Activated CD4-positive, alpha-beta T cell treated with anti-CD3 and anti-CD28 coated beads, Interleukin-2, amount 50 U/mL, for 4 hours (primary cell): ENCODE measurements at regions not wholly inside any gene's neighbourhood (a gene's known extent, or its start where the extent isn't known, plus 50 kb on each side); places are given as distances from the start of the nearest gene placed in this dataset.

Experiments used
- DNase-seq, 2 experiments: peaks; one replicate each; pipeline ENCODE4 v3.0.0-alpha.2; 2020

GRCh38 chr7:25852211-25852938 lies 299.6 kb upstream of the NFE2L3 start:
- DNase-seq, result no peak

DNA sequence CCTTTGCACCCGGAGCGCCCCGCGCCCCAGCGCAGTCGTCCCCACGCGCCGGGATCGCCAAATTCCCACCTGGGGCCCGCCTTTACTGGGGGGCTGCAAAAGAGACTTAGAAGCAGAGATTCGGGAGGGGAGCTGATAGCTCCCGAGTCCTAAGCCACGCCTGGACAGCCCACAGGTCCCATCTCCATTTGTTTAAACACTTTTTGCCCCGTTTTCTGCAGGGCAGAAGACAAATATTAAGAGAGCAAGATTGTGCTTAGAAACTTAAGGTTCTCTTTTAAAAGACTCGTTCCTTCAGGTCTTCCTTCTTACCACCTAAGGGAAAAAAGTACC lies 299.1 kb upstream of the NFE2L3 start:
- no peak for DNase-seq

DNA sequence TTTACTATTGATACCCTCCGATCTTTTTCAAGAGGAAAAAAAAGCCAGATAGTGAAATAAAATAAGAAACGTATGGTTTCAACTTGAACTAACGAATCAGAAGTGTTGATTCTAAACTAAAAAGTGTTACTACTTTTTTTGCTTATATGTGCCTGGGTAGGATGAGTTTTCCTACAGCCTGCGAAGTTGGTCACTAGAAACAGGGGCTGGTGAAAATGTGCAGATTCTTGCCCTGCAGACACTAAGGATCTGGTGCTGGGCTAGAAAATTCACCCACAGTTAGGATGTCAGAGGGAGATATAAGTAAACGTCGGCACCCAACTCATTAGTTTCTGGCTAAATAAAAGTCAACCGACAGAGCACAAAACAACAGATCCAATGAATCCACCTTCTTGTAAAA lies 298.7 kb upstream of the NFE2L3 start:
- DNase-seq, result no peak

DNA sequence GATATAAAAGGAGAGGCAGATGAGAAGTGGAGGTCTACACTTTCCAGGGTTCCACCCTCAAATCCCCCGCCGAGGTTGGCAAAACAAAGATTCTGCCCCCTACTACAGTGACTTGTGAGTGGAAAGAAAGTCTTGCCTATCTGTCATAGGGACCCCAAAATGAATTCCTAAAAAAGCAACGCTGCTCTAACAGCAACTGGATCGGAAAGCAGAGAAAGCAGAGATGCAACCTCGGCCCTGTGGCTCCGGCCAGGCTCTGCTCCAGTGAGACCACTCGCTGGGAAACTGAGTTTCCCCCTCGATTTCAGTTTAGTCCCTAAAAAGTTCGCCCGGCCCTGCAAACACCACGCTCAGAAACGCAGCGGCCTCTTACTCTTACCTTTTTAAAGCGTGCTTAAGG lies 297.9 kb upstream of the NFE2L3 start:
- DNase-seq, result no peak

DNA sequence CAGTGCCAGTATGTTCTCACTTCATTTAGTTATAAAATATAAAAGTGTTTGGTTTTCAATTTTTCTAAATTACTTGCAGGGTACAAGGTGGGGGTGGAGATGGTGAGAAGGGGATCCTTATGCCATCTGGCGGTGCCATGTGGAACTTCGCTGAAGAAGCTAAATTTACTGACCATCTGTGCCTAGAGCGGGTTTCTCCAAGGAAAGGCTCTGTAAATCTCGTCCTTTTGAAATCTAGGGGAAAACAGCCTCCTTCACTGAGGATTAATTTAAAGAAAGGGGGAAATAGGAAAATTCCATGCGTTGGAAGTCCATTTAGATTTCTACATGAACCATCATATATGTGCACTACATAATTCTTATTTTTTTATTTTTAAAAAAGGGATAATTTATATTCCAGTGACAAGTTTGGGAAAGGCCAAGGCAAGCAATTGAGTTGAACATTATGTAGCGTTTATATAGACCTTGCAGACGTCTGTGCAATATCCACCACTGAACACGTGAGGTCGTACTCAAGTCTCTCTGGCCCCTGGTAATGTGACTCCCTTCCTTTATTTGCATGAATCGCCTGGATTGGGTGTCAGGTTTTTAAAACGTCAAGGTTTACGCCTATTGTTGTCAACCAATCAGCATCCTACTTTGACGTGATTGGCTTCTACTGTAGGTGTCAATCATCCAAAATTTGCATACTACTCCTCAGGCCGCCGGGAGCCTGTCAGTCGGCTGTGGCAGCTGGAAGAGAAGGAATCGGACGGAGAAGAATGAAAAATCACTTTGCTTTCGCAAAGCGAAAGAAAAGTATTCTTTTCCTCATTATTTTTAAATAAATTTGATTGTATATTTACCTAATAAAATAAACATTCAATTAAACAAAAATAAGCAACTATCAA lies 297.1 kb upstream of the NFE2L3 start:
- no peak for DNase-seq

- no peak for DNase-seq
Observed at GRCh38 chr7:25855854-25856782, 295.9 kb upstream of the NFE2L3 start.

DNA sequence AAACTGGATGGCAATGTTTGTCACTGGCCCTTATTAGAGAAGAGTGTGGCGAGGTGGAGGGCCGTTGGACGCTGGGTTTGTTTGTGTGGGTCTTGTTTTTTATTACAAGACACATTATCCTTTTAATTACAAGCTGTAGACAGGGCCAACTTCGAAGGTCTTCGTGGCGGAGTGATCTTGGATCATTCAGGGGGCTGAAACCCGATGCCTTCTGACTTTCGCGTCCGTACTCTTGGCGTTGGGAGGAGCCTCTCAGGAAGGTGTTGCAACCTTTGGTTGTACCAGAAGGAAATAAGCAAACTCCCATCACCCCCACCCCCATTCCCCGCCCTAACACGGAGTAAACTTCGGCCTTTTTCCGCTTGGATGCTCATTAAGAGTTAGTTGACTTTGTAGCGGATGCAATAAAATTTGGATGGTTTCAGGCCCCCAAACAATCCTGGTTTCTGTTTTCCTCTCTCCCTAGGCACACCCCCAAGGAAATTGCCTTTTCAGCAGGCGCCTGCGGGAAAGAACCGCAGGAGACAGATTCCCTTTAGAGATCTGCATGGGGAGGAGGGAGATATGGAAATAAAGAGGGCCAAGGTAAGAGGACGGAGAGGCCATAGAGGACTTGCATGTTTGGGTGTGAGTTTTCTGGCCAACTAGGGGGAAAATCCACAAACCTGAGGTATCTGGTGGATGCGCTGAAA lies 294.5 kb upstream of the NFE2L3 start:
- DNase-seq, result no peak

DNA sequence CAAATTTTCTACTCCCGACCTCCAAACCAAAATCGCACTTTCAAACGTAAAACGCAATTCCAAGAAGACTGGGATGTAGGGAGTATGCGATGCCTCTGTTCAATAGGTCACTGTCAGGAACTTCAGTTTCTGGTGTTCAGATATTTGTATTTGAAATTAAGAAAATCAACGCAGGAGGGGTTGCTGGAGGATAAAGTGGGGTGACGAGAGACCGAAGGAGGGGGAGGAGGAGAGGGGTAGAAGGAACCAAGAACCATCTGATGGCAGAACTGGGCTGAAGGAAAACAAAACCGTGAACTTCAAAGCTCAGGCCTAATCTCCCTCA lies 293.8 kb upstream of the NFE2L3 start:
- DNase-seq, result no peak

DNA sequence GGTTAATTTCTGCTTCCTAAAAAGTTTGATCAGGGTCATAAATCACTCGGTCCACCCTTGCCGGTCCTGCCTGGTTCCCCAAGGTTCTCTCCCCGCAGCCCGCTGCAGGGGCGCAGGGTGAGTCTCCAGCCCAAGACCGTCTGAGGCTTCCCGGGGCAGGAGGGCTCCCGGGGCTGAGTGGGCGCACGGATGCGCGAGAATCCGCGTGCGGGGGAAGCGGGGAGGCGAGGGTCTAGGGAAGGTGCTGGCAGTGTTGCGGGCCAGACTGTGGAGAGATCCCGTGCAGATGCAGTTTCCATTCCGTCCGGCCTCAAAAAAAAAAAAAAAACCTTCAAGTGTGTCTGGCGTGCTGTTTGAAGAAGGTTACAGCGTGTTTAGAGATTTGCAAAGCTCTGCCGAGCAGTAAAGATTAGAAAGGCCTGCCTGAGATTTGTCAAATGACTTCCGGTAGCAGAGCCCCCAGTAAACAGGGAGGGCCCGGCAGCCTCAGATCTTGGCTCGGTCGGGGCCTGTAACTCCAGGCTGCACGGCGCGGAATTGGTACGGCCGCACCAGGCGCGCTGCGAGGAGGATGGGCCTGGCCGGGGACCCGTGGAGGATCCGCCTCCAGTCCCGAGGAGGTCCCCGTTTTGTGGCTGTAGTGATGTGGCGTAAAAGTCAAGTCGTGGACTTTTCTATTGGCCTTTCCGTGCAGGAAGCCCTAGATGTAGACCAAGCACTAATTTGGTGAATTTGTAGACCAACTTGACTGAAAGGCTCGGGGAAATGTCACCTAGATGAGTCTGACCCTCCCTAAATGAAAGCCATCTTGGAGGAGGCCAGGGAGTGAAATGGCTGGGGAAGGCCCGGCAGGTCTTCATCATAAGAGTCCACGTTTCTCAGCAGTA lies 293.2 kb upstream of the NFE2L3 start:
- DNase-seq, result no peak

- DNase-seq, result no peak
Observed at GRCh38 chr7:25859412-25860274, 292.4 kb upstream of the NFE2L3 start.

DNA sequence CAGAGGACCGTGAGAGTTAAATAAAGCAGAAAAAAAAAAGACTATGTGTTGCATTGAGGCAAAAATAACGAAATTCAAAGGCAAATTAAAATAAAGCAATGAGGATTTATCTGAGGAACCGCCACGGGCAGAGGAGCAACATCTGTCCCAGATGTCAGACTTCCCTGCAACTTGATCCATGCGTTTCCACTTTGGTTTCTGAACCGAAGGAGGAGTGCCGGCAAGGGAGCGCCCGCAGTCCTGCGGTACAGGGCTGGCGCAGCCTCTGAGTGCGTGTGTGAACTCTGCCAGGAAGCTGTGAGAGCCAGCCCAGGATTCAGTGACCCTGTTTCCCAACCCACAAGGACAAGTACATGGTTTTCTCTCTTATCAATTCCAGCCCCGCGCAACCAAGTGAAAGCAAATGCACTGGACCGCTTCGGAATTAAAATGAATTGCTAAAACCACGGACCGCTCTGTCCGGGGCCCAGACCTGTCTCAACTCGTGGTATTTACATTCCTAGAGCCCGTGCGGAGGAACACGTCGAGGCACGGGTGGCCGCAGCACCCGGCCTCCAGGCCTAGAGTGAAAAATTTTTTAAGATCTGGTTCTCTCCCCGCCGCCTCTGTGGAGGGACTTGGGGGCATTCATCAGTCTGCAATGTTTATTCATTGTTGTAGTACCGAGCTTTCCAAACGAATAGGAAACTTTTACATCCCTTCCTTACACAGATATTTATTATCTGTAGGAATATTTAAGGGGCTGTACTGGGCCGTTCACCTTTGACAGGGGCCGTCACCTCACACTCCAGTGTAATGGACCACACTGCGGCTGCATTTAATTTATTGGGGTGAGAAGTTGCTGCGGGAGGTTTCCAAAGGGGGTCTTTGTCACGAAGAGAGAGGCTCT lies 291.5 kb upstream of the NFE2L3 start:
- no peak for DNase-seq

DNA sequence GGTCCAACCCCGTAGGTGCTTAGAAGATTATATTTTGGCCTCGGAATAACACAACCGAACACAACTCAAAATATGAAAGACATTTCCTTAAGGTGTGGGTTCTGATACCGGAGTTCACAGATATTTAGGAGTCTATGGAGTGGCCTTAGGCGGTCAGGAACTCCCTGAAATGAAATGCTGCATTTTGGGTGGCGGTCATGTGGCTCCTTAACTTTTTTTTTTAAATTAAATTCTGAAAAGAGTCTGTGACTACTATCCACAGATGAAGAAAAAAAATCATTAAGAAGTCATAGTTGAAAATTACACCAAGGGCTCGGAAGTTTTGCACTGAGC lies 290.9 kb upstream of the NFE2L3 start:
- no peak for DNase-seq

DNA sequence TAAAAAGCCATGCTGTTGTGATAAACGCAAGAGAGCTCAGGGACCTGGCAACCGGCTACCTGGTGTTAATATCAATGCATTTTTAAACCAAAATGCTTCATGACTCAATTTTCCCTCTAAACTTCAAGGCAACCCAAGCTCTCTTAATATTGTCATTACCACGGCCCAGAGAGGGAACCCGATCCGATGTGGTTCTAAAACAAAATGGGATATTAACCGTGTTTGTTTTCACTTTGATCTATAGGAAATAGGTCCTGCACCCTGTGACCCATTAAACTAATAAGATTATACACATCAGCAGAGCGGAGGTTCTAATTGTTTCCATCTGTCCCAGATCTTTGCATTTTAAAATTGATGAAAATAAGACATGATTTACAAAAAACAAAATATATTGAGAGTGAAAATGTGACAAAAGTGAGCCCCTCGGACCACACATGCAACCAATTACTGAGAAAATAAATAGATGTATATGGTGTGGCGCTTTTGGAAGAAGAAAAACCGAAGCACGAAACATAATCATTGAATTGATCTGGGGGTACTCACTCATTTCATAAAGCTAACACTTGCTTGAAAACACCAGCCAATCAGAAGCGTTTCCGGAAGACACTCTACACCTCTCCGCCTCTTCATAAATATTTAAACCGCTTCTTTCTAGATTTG lies 290.3 kb upstream of the NFE2L3 start:
- no peak for DNase-seq

DNA sequence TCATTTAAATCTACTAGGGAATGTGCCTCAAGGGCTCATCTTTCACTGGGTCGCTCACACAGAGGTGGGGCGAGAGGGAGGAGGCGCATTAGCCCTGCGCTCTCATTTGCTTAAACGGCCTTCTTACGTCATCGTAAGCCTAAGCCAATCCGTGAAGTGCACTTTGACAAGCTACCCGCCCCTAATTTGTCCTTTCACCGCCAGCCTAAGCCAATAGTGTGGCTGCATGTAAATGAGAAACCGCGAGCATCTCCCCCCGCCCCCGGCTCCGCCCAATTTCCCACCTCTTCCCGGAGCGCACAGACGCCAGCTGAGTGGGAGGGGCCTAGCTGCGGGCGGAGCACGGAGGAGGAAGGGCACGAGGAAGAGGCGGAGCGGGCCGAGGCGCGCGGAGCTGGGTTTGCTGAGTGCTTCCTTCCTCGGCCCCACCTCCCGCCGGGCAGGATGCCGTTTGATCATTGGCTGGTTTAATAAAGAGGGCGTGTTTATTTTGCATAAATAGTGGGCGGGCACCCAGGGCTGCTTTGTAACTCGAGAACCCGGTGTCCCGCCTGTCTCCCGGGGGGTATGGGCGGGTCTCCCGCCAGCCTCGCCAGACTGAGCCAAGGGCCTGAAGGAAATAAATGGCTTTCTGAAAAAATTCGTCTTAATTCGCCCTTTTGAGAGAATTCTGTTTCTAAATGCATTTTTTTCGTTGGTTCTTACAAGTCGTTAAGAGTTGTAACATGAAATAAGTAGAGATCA lies 289.6 kb upstream of the NFE2L3 start:
- peak; percentile 49 to 57 for DNase-seq

GRCh38 chr7:25863005-25863728 lies 288.8 kb upstream of the NFE2L3 start:
- no peak for DNase-seq

DNA sequence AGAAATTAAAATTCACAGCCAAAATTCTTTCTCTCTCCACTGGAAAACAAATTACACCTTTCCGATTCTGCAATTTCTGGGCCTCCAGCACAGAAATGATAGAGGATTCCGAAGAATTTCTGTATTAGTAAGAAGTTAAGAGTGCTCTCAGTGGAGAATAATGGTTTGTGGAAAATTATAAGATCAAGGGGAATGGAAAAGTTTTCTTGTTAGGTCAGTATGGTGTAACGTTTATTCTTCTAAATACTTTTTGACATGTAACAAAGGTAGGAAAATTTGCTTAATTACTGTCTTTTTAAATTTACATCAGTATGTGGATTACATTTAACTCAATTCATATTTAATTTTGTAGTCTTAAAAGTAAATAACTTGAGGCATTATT lies 288.3 kb upstream of the NFE2L3 start:
- no peak for DNase-seq

DNA sequence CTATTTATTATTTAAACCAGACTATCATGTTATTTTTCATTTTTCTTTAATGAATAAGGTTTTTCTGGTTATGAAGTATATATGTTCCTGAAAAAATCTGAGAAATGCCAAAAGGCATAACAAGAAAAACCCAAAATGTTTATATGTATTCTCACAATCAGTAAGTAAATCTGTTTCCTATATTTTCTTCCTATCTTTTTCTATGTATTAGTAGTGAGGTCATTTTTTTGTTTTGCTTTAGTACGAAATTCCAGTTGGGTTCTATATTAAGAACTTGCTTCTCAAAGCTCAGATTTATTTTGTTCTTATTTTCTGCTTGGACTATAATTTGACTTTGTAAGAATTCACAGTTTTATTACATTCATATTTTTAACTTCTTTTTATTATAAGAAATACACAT lies 287.5 kb upstream of the NFE2L3 start:
- DNase-seq, result no peak
